ENCODE measurements at regions not wholly inside any gene's neighbourhood (a gene's known extent, or its start where the extent isn't known, plus 50 kb on each side); places are given as distances from the start of the nearest gene placed in this dataset.

DNA sequence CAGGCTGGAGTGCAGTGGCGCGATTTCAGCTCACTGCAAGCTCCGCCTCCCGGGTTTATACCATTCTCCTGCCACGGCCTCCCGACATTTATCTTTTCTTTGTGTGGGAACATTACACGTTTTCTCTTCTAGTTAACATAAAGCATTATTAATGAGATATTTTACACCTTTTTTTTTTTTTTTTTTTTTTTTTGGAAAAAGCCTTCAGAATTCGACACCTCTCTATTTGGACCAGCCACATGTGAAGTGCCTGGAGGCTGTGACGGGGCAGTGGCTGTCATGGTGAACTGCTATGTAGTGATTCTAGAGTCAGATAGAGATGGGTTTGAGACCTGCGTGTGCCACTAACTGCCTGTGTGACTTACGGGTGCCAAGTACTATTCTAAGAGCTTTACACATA is 64.3 kb downstream of the SMIM38 start:
- TF ChIP-seq, protein P1, sequence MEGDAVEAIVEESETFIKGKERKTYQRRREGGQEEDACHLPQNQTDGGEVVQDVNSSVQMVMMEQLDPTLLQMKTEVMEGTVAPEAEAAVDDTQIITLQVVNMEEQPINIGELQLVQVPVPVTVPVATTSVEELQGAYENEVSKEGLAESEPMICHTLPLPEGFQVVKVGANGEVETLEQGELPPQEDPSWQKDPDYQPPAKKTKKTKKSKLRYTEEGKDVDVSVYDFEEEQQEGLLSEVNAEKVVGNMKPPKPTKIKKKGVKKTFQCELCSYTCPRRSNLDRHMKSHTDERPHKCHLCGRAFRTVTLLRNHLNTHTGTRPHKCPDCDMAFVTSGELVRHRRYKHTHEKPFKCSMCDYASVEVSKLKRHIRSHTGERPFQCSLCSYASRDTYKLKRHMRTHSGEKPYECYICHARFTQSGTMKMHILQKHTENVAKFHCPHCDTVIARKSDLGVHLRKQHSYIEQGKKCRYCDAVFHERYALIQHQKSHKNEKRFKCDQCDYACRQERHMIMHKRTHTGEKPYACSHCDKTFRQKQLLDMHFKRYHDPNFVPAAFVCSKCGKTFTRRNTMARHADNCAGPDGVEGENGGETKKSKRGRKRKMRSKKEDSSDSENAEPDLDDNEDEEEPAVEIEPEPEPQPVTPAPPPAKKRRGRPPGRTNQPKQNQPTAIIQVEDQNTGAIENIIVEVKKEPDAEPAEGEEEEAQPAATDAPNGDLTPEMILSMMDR (optimal IDR thresholded peaks at IDR 0.05 in 1 of 3, IDR thresholded peaks at IDR 0.05 in 1 of 3, conservative IDR thresholded peaks at IDR 0.05 in 1 of 3; ENCODE audit: extremely low read depth in 1 of 3, insufficient read depth in 2 of 3, low read length in 3 of 3): no peak
- TF ChIP-seq EZH2 (IDR thresholded peaks at IDR 0.05; ENCODE audit: low read length): no peak
